ENCODE measurements at regions not wholly inside any gene's neighbourhood (a gene's known extent, or its start where the extent isn't known, plus 50 kb on each side); places are given as distances from the start of the nearest gene placed in this dataset.

GRCh38 chr10:106438386-106438785, 726.1 kb downstream of the SORCS1 start:
- TF ChIP-seq CTCF (IDR thresholded peaks at IDR 0.05; ENCODE audit: control extremely low read depth in 1 of 3, insufficient read depth in 1 of 3, low read depth in 1 of 3, low read length in 3 of 3): no peak
- no peak for TF ChIP-seq POLR2A (IDR thresholded peaks at IDR 0.05; ENCODE audit: control extremely low read depth in 1 of 2, low read depth in 2 of 2, low read length in 2 of 2)
- TF ChIP-seq YY1 (IDR thresholded peaks at IDR 0.05; ENCODE audit: low read depth, low read length): no peak
- TF ChIP-seq EZH2 (IDR thresholded peaks at IDR 0.05; ENCODE audit: low read depth, low read length, severe bottlenecking): no peak
- TF ChIP-seq BRCA1 (IDR thresholded peaks at IDR 0.05; ENCODE audit: low read depth, low read length): no peak
- no peak for TF ChIP-seq GABPA (IDR thresholded peaks at IDR 0.05; ENCODE audit: borderline replicate concordance, insufficient read depth, low read length)
- TF ChIP-seq EGR1 (IDR thresholded peaks at IDR 0.05; ENCODE audit: borderline replicate concordance, low read depth, low read length): no peak
- no peak for TF ChIP-seq BCL11A (IDR thresholded peaks at IDR 0.05; ENCODE audit: low read depth in 2 of 2, low read length in 2 of 2)
- no peak for TF ChIP-seq TBP (IDR thresholded peaks at IDR 0.05; ENCODE audit: low read depth, low read length)
- TF ChIP-seq TAF1 (IDR thresholded peaks at IDR 0.05; ENCODE audit: low read depth, low read length): no peak
- no peak for TF ChIP-seq ZNF274 (IDR thresholded peaks at IDR 0.05; ENCODE audit: borderline replicate concordance, extremely low read depth, low read length)
